ENCODE measurements at regions not wholly inside any gene's neighbourhood (a gene's known extent, or its start where the extent isn't known, plus 50 kb on each side); places are given as distances from the start of the nearest gene placed in this dataset.

DNA sequence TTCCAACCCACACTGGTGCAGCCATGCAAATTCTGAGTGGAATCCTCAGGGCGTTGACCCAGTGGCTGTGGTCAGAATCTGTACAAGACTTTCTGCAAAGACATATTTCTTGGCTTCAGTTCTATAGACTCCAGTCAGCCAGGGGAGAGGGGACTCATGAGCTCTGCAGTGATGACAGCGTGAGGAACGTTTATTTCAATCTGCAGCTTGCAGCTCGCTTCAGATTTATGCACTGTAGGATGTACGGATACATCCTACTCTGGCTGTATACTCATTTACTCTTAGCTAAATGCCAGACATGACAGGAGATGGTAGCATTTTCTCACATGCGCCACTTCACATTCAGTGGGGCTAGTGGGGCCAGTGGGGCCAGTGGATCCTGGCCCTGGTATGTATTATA lies 276.1 kb downstream of the FGF9 start:
- Histone ChIP-seq H3K4me3 (ENCODE audit: low read depth in 2 of 2, low read length in 1 of 2) (no peak overlapping the region), H3K9me3 (no peaks in the 10 kb centered on the region), H3K9ac (no peak overlapping the region), H3K27me3 (ENCODE audit: insufficient read depth) (no peaks in the 10 kb centered on the region), H3K9me2 (no peaks in the 10 kb centered on the region), H3F3A (replicated peaks; ENCODE audit: insufficient read depth) (no peaks in the 10 kb centered on the region), H3K4me1 (ENCODE audit: control insufficient read depth in 1 of 2, insufficient read depth in 2 of 2, low read depth in 1 of 2, low read length in 1 of 2) (no peaks in the 10 kb centered on the region), H2AFZ (ENCODE audit: low read depth) (no peak overlapping the region), H3K27ac (ENCODE audit: low read depth in 2 of 2, low read length in 1 of 2) (no peak overlapping the region), H3K4me2 (no peak overlapping the region), H3K36me3 (replicated peaks in 1 of 2; ENCODE audit: control insufficient read depth in 1 of 2, insufficient read depth in 2 of 2, low read length in 1 of 2) (no peaks in the 10 kb centered on the region), H4K20me1 (ENCODE audit: insufficient read depth) (no peaks in the 10 kb centered on the region), H3K79me2 (ENCODE audit: insufficient read depth) (no peaks in the 10 kb centered on the region)
- 0% methylated on average over 6 of the region's 6 CpGs for WGBS (ENCODE audit: low lambda C conversion rate)
- ChIA-PET CTCF (no interaction called here), POLR2A (no interaction called here)
- DNase-seq = no peak
- no peak for TF ChIP-seq FOXJ3 (CRISPR knock-in tag; IDR thresholded peaks at IDR 0.05)
- no peak for TF ChIP-seq ELF1 (IDR thresholded peaks at IDR 0.05)
- TF ChIP-seq, protein P1, sequence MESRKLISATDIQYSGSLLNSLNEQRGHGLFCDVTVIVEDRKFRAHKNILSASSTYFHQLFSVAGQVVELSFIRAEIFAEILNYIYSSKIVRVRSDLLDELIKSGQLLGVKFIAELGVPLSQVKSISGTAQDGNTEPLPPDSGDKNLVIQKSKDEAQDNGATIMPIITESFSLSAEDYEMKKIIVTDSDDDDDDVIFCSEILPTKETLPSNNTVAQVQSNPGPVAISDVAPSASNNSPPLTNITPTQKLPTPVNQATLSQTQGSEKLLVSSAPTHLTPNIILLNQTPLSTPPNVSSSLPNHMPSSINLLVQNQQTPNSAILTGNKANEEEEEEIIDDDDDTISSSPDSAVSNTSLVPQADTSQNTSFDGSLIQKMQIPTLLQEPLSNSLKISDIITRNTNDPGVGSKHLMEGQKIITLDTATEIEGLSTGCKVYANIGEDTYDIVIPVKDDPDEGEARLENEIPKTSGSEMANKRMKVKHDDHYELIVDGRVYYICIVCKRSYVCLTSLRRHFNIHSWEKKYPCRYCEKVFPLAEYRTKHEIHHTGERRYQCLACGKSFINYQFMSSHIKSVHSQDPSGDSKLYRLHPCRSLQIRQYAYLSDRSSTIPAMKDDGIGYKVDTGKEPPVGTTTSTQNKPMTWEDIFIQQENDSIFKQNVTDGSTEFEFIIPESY (IDR thresholded peaks at IDR 0.05; ENCODE audit: borderline replicate concordance, low read depth) = no peak
- TF ChIP-seq, protein P2, sequence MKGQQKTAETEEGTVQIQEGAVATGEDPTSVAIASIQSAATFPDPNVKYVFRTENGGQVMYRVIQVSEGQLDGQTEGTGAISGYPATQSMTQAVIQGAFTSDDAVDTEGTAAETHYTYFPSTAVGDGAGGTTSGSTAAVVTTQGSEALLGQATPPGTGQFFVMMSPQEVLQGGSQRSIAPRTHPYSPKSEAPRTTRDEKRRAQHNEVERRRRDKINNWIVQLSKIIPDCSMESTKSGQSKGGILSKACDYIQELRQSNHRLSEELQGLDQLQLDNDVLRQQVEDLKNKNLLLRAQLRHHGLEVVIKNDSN (IDR thresholded peaks at IDR 0.05; ENCODE audit: borderline replicate concordance, low read depth) = no peak
- TF ChIP-seq TAF1 (IDR thresholded peaks at IDR 0.05; ENCODE audit: borderline replicate concordance, low read depth, low read length) = no peak
- TF ChIP-seq, protein P3, sequence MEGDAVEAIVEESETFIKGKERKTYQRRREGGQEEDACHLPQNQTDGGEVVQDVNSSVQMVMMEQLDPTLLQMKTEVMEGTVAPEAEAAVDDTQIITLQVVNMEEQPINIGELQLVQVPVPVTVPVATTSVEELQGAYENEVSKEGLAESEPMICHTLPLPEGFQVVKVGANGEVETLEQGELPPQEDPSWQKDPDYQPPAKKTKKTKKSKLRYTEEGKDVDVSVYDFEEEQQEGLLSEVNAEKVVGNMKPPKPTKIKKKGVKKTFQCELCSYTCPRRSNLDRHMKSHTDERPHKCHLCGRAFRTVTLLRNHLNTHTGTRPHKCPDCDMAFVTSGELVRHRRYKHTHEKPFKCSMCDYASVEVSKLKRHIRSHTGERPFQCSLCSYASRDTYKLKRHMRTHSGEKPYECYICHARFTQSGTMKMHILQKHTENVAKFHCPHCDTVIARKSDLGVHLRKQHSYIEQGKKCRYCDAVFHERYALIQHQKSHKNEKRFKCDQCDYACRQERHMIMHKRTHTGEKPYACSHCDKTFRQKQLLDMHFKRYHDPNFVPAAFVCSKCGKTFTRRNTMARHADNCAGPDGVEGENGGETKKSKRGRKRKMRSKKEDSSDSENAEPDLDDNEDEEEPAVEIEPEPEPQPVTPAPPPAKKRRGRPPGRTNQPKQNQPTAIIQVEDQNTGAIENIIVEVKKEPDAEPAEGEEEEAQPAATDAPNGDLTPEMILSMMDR (IDR thresholded peaks at IDR 0.05) = no peak
- TF ChIP-seq, protein P4, sequence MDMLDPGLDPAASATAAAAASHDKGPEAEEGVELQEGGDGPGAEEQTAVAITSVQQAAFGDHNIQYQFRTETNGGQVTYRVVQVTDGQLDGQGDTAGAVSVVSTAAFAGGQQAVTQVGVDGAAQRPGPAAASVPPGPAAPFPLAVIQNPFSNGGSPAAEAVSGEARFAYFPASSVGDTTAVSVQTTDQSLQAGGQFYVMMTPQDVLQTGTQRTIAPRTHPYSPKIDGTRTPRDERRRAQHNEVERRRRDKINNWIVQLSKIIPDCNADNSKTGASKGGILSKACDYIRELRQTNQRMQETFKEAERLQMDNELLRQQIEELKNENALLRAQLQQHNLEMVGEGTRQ (IDR thresholded peaks at IDR 0.05; ENCODE audit: borderline replicate concordance, low read depth, low read length) = no peak
- no peak for TF ChIP-seq CHD2 (IDR thresholded peaks at IDR 0.05; ENCODE audit: low read length, partially characterized antibody)
- no peak for TF ChIP-seq FOXM1 (IDR thresholded peaks at IDR 0.05; ENCODE audit: low read depth)

DNA sequence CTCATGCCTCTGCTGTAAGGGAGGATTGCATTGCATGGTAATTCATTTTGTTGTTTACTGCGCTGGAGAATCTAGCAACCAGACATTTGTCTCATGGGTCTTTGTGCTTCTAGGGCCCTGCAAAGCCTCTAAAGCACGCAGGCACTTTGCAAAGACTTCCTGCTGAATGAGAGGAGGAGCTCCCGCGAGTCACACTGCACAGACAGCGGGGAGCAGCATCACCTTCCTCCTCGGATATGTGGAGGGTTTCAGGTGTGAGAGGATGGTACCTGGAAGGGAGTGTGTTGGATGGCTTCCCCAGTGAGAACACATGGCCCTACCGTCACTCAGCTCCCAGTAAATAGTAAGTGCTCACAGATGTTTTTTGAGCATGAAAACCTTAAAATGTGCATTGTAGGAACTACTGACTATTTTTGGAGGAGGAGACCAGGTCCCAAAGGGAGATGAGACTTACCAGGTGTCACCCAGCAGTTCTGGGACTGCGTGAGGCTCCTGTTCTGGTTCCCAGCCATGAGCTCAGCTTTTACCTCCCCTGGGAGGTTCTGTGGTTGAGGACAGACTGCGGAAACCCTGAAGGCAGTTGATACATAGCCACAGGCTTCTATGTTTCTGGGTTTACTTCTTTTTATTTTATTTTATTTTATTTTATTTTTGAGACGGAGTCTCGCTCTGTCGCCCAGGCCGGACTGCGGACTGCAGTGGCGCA lies 278.0 kb downstream of the FGF9 start:
- Histone ChIP-seq H4K20me1 (ENCODE audit: insufficient read depth) (no peaks in the 10 kb centered on the region), H3K9ac (no peak overlapping the region), H3K9me2 (no peaks in the 10 kb centered on the region), H3K9me3 (no peaks in the 10 kb centered on the region), H2AFZ (ENCODE audit: low read depth) (no peak overlapping the region), H3K4me1 (ENCODE audit: control insufficient read depth in 1 of 2, insufficient read depth in 2 of 2, low read depth in 1 of 2, low read length in 1 of 2) (no peaks in the 10 kb centered on the region), H3K27me3 (ENCODE audit: insufficient read depth) (no peaks in the 10 kb centered on the region), H3K79me2 (ENCODE audit: insufficient read depth) (no peaks in the 10 kb centered on the region), H3F3A (replicated peaks; ENCODE audit: insufficient read depth) (no peaks in the 10 kb centered on the region), H3K36me3 (replicated peaks in 1 of 2; ENCODE audit: control insufficient read depth in 1 of 2, insufficient read depth in 2 of 2, low read length in 1 of 2) (no peaks in the 10 kb centered on the region), H3K27ac (ENCODE audit: low read depth in 2 of 2, low read length in 1 of 2) (no peak overlapping the region), H3K4me2 (no peak overlapping the region), H3K4me3 (ENCODE audit: low read depth in 2 of 2, low read length in 1 of 2) (no peak overlapping the region)
- ChIA-PET POLR2A (no interaction called here), CTCF (no interaction called here)
- no peak for DNase-seq
- WGBS (ENCODE audit: low lambda C conversion rate) = 10% methylated on average over 7 of the region's 15 CpGs
- no peak for TF ChIP-seq FOSL2 (IDR thresholded peaks at IDR 0.05; ENCODE audit: borderline replicate concordance, low read depth)
- TF ChIP-seq FOXM1 (IDR thresholded peaks at IDR 0.05; ENCODE audit: low read depth) = no peak
- no peak for TF ChIP-seq GATA2 (CRISPR knock-in tag; IDR thresholded peaks at IDR 0.05)
- no peak for TF ChIP-seq EP300 (IDR thresholded peaks at IDR 0.05; ENCODE audit: borderline replicate concordance in 1 of 2, low read depth in 1 of 2, low read length in 1 of 2)
- TF ChIP-seq RFX5 (IDR thresholded peaks at IDR 0.05; ENCODE audit: low read length) = no peak
- TF ChIP-seq MEF2A (IDR thresholded peaks at IDR 0.05; ENCODE audit: borderline replicate concordance, low read depth) = no peak
- no peak for TF ChIP-seq TCF12 (IDR thresholded peaks at IDR 0.05)
- no peak for TF ChIP-seq CHD2 (IDR thresholded peaks at IDR 0.05; ENCODE audit: low read length, partially characterized antibody)
- no peak for TF ChIP-seq EZH2phosphoT487 (IDR thresholded peaks at IDR 0.05; ENCODE audit: borderline replicate concordance, low read depth)
- no peak for TF ChIP-seq ELF1 (IDR thresholded peaks at IDR 0.05)
- TF ChIP-seq, protein P3 (IDR thresholded peaks at IDR 0.05) = no peak
- TF ChIP-seq, protein P5, sequence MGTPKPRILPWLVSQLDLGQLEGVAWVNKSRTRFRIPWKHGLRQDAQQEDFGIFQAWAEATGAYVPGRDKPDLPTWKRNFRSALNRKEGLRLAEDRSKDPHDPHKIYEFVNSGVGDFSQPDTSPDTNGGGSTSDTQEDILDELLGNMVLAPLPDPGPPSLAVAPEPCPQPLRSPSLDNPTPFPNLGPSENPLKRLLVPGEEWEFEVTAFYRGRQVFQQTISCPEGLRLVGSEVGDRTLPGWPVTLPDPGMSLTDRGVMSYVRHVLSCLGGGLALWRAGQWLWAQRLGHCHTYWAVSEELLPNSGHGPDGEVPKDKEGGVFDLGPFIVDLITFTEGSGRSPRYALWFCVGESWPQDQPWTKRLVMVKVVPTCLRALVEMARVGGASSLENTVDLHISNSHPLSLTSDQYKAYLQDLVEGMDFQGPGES (IDR thresholded peaks at IDR 0.05; ENCODE audit: low read depth, low read length) = no peak

Measured in SK-N-SH (cell line).